Breast epithelium (tissue), 4 donors: ENCODE measurements at regions not wholly inside any gene's neighbourhood (a gene's known extent, or its start where the extent isn't known, plus 50 kb on each side); places are given as distances from the start of the nearest gene placed in this dataset.

Experiments
- DNase-seq, 2 donors: peaks; one replicate each; pipeline ENCODE4 v3.0.0-alpha.2; 2019; ENCODE audit warnings: low spot score in 2 of 2
- H3K27ac ChIP-seq, 2 donors: fragments of 200-600 bp; sonication (generic) in 1 of 2; one replicate each; pipeline ENCODE4 v1.5.1; 2016 to 2019; ENCODE audit warnings: mild to moderate bottlenecking in 1 of 2
- H3K27me3 ChIP-seq, 2 donors: fragments of 200-600 bp; sonication (generic) in 1 of 2; one replicate each; pipeline versions ENCODE4 v1.5.1 to v1.6.0; 2017 to 2019; ENCODE audit warnings: control low read depth in 1 of 2, mild to moderate bottlenecking in 1 of 2
- H3K36me3 ChIP-seq: fragments of 200-600 bp; one replicate; pipeline ENCODE4 v1.5.1; 2019
- H3K4me1 ChIP-seq, 2 donors: fragments of 200-600 bp; sonication (generic); one replicate each; pipeline ENCODE4 v1.5.1; 2016 to 2019; ENCODE audit warnings: control low read depth in 1 of 2
- H3K4me3 ChIP-seq, 3 donors: fragments of 200-600 bp; sonication (generic); 1 replicate in 2 of 3; 2 replicates in 1 of 3; pipeline ENCODE4 v1.5.1; 2016 to 2019; ENCODE audit warnings: mild to moderate bottlenecking in 3 of 3, moderate library complexity in 2 of 3
- H3K9me3 ChIP-seq, 2 donors: fragments of 200-600 bp; sonication (generic) in 1 of 2; one replicate each; pipeline ENCODE4 v1.5.1; 2016 to 2019; ENCODE audit warnings: control low read depth in 1 of 2
- CTCF ChIP-seq, 3 donors: fragments of 450-650 bp; IDR thresholded peaks; one replicate each; pipeline ENCODE4 v1.5.1; 2016 to 2017; ENCODE audit warnings: antibody characterized with exemption in 3 of 3, mild to moderate bottlenecking in 3 of 3, moderate library complexity in 3 of 3
- POLR2A ChIP-seq: fragments of 450-650 bp; IDR thresholded peaks from one replicate; pipeline ENCODE4 v1.6.1; 2016; ENCODE audit warnings: antibody characterized with exemption, mild to moderate bottlenecking, moderate library complexity
- POLR2AphosphoS5 ChIP-seq, 3 donors: sonication (generic); formaldehyde crosslinking; IDR thresholded peaks; one replicate each; pipeline ENCODE4 v1.6.1; 2017; ENCODE audit warnings: antibody characterized with exemption in 3 of 3
- intact Hi-C: fragments of 100-400 bp; cut with DNase I; formaldehyde crosslinking; loops from one replicate; pipeline ENCODE4 v1.15.1; 2023; ENCODE audit warnings: low total_unique reads

GRCh38 chr16:73565925-73566324 is 518.0 kb upstream of the ZFHX3 start:
- no peak for TF ChIP-seq POLR2A
- TF ChIP-seq CTCF (IDR thresholded peaks at IDR 0.05) = no peak
- no peak for TF ChIP-seq POLR2AphosphoS5 (IDR thresholded peaks at IDR 0.05)
- H3K27ac ChIP-seq = no peak overlapping the region
- intact Hi-C loops = no loop called here

DNA sequence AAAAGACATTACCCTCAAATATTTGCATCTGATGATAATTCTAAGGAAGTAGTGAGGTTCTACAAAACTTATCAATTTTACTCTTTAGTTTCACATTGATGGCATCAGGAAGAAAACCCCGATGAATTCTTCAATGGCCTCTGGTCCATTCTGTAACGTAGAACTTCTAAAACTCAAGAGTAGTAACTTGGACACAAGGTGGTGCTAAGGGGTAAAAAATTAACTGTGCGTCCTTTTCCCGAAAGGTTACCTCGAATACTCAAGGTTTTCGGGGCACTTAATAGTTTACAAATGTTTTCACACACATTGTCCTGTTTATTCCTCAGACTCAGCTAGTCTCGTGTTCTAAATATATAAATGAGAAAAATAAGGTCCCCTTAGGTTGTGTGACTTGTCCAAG is 517.3 kb upstream of the ZFHX3 start:
- Histone ChIP-seq H3K36me3 (no peaks in the 10 kb centered on the region), H3K27me3 (peaks cover 0 to 5% of the 10 kb centered on the region in 2 donors), H3K4me1 (no peaks in the 10 kb centered on the region), H3K4me3 (no peak overlapping the region), H3K9me3 (no peaks in the 10 kb centered on the region), H3K27ac (no peak overlapping the region)
- DNase-seq = no peak
- TF ChIP-seq POLR2AphosphoS5 (IDR thresholded peaks at IDR 0.05) (no peak), POLR2A (no peak), CTCF (IDR thresholded peaks at IDR 0.05) (no peak)
- intact Hi-C loops = no loop called here

More at GRCh38 chr16:73565925-73566324, 518.0 kb upstream of the ZFHX3 start:
- H3K9me3 ChIP-seq = no peaks in the 10 kb centered on the region
- H3K4me1 ChIP-seq = no peaks in the 10 kb centered on the region
- peaks cover 0 to 5% of the 10 kb centered on the region in 2 donors for H3K27me3 ChIP-seq
- H3K36me3 ChIP-seq = no peaks in the 10 kb centered on the region
- no peak for DNase-seq
- H3K4me3 ChIP-seq = no peak overlapping the region

DNA sequence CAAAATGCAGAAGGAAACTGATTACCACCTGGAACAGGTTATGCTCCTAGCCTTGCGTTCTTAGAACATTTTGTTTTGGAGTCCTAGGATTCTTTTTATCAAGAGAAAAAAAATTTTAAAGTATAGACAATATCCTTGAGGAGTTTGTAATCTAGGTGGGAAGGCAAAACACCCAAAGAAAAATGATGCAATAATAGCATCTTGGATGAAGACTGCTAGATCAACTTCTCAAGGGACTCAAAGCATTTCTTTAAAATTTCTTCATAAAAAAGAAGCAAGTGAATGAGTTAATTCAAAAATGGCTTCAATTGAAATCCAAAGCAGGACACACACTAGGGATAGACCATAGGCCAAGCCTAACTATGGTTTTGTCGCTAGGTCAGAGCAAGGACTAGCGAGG is 515.8 kb upstream of the ZFHX3 start:
- Histone ChIP-seq H3K4me1 (no peaks in the 10 kb centered on the region), H3K9me3 (no peaks in the 10 kb centered on the region), H3K27ac (no peak overlapping the region), H3K4me3 (no peak overlapping the region), H3K36me3 (no peaks in the 10 kb centered on the region), H3K27me3 (peaks cover 0 to 5% of the 10 kb centered on the region in 2 donors)
- intact Hi-C loops = no loop called here
- no peak for DNase-seq
- no peak for TF ChIP-seq POLR2AphosphoS5 (IDR thresholded peaks at IDR 0.05)
- no peak for TF ChIP-seq POLR2A
- TF ChIP-seq CTCF (IDR thresholded peaks at IDR 0.05) = no peak

GRCh38 chr16:73560497-73560896 is 512.6 kb upstream of the ZFHX3 start:
- intact Hi-C loops = no loop called here
- TF ChIP-seq POLR2AphosphoS5 (IDR thresholded peaks at IDR 0.05) (no peak), CTCF (IDR thresholded peaks at IDR 0.05) (no peak), POLR2A (no peak)
- no peaks in the 10 kb centered on the region for H3K27me3 ChIP-seq

GRCh38 chr16:73558219-73558618 is 510.3 kb upstream of the ZFHX3 start:
- TF ChIP-seq POLR2A = no peak
- intact Hi-C loops = loop anchor here (5.0 kb wide), 1 partner anchor 1061 kb away; no protein-coding TSS in a partner anchor
- Histone ChIP-seq H3K27ac (no peak overlapping the region), H3K36me3 (no peaks in the 10 kb centered on the region), H3K4me3 (no peak overlapping the region), H3K4me1 (no peaks in the 10 kb centered on the region), H3K9me3 (no peaks in the 10 kb centered on the region), H3K27me3 (no peaks in the 10 kb centered on the region)
- no peak for DNase-seq

More at GRCh38 chr16:73560497-73560896, 512.6 kb upstream of the ZFHX3 start:
- DNase-seq = no peak
- Histone ChIP-seq H3K36me3 (no peaks in the 10 kb centered on the region), H3K9me3 (no peaks in the 10 kb centered on the region), H3K27ac (no peak overlapping the region), H3K4me1 (no peaks in the 10 kb centered on the region), H3K4me3 (no peak overlapping the region)
